HG03175 (cell line): ENCODE measurements at regions not wholly inside any gene's neighbourhood (a gene's known extent, or its start where the extent isn't known, plus 50 kb on each side); places are given as distances from the start of the nearest gene placed in this dataset.
"Not testable (repeated sequence)": the region's sequence is repeated elsewhere in the genome, so short reads cannot be mapped to it uniquely, and the experiment has no call there.

Source experiments
- ATAC-seq: cut with Tn5 transposase; IDR thresholded peaks from one replicate; pipeline ENCODE4 v1.9.1; 2021; ENCODE audit warnings: mild to moderate bottlenecking, moderate library complexity; ENCODE audit not compliant: unreplicated experiment

DNA sequence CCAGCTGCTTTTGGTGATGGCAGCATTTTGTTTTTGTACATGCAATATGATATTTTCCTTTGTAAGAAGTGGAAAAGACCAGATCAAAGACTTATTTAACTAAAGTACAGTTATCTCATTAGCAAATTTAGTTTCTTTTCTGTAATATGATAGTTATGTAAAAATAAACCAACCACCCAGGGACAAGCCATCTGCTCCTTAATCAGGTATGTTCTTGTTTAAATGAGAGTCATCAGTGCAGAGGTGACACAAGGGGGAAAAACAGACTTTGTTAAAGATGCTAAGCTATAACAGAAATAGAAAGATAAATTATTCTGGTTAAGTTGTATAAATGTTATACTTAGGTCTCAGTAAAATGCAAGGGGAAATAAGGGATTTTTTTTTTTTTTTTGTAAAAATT lies 805.7 kb upstream of the SEMA6A start:
- no peak for ATAC-seq

DNA sequence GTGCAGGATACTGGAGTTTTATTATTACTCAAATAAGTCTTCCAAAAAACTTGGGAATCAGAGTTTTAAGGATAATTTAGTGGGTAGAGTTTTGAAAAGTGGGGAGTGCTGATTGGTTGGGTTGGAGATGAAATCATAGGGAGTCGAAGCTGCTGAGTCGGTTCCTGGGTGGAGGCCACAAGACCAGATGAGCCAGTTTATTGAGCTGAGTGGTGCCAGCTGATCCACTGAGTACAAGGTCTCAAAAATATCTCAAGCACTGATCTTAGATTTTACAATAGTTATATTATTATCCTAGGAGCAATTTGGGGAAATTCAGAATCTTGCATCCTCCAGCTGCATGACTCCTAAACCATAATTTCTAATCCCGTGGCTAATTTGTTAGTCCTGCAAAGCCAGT lies 804.9 kb upstream of the SEMA6A start:
- no peak for ATAC-seq

DNA sequence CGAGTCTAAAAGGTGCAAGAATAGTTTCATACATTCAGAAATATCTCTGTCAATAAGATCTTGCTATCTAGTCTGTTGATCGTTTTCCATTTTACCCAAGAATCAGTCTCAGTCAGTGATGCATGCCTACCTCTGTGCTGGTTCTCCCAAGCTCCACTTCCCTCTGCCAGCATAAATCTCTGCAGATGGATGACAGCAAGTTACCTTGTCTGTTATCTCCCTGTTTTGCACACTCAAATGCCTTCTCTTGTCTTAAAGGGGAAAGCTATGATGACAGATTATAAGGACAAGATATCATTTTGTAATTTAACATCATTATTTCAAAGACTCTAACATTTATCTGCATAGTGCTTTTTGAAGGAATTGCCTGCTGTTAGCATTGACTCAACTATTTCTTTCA lies 802.1 kb upstream of the SEMA6A start:
- no peak for ATAC-seq

DNA sequence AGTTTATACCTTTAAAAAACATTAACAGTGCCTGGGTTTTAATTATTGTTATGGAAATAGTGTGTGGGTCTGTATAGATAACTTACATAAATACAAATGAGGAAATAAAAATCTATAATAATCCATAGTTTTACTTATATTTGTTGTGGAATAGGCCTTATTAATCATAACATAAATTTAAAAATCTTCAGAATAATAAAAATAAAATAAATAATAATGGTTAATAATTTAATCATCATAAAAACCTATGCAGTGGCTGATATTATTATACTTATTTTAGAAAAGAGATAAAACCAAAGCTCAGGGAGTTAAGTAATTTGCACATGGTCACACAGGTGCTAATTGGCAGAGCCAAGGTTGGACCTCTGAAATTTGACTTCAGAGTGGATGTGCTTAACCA lies 785.3 kb upstream of the SEMA6A start:
- no peak for ATAC-seq

DNA sequence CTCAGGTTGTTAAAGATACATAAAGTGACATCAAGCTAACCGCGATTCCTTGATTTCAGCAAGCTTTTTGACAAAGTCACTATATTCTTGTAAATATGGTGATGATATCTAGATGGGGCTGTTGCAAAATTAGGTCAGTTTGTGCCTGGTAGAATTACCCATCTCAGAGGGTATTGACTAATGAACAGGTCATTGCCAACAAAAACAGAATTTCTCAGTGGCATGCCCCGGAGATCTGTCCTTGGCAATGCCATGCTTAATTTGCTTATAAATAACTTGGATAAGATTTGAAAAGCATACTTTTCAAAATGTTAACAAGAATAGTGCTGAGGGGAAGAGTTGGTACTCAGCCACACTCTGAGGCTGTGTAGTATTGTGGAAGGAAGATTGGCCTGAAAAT lies 783.3 kb upstream of the SEMA6A start:
- ATAC-seq, result no peak

DNA sequence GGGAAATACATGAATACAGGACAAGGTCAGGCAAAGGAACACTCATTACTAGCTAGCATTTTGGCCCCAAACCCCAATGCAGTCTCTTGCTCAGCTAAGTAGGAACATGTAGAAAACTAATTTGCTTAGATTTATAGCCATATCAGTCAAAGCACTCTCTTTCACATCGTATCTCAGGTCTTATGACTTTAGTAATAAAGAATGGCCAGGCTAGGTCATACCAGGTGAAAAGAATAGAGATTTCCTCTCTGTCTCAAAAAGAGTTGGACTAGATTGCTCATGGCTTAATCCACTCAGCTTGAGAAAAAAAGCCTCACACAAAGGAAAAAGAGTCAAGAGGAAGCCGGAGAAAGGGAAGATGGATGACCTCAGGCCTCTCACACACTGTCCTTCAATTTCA lies 772.7 kb upstream of the SEMA6A start:
- ATAC-seq, result no peak

DNA sequence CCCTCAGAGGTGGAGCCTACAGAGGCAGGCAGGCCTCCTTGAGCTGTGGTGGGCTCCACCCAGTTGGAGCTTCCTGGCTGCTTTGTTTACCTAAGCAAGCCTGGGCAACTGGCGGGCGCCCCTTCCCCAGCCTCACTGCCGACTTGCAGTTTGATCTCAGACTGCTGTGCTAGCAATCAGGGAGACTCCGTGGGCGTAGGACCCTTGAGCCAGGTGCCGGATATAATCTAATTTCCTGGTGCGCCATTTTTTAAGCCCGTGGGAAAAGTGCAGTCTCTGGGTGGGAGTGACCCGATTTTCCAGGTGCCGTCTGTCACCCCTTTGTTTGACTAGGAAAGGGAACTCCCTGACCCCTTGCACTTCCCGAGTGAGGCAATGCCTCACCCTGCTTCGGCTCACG lies 769.1 kb upstream of the SEMA6A start:
- ATAC-seq, result not testable (repeated sequence)

DNA sequence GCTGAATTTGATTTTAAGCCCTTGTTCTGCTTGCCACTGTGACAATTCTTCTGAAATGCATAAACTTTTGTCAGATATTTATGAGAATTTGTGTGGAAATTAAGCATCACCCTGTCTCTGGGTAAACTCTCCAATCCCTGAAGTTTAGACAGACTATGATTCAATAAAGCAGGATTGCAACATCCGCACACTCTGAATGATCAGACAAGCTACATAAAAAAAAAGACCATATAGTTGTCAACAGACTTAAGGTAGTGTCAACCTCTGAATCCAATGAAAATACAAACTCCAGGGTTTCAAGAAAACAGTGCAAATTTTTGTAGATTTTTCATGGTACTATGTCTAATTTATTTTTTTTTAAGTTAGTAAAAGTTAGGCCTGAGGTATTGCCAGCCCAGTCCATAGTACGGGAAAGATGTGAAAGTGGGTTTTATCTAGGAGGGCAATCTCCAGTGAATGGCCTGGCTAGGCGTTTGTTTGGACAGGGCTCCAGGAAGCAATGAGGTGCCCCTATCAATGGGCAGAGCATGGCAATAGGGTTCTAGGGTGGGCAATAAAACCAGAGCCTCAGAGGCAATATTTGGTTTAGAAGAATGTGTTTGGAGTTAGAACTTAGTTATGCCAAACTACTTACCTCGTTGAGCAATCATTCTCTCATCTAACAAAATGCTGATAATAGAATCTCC lies 762.6 kb upstream of the SEMA6A start:
- no peak for ATAC-seq

DNA sequence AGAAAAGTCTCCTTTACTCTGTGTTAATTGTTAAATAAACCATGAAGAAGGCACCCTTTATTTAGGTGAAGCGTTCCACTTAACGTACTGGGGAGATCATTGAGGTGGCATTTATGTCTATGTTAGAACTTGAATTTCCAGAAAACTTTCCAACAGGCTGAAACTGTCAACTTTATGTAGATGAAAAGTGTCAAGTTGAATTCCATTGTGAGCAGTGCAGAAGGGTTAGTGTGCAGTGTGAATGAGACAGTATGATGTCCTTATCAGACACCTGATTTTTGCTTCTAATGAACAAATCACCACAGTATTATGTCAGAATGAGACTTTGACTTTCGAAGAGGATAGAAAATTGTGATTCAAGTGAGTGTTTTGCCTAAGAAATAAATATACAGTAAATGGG lies 761.6 kb upstream of the SEMA6A start:
- ATAC-seq, result no peak

DNA sequence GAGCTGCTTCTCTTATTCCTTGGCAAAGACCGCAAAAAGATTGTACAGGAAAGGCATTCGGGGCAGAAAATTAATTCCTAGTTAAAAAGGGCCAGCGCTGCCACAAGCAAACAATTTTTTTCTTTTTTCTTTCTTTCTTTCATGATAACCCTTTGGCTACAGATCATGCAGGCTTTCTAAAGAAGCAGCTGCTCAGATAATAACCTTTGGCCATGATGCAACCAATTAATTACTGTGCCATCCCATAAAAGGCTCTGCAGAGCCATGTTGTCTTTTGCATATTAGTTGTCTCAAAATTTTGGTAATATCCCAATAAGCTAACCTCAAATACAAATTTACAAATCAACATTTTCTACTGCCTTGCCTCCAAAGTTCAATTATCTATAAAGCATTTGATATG lies 758.4 kb upstream of the SEMA6A start:
- ATAC-seq, result no peak

DNA sequence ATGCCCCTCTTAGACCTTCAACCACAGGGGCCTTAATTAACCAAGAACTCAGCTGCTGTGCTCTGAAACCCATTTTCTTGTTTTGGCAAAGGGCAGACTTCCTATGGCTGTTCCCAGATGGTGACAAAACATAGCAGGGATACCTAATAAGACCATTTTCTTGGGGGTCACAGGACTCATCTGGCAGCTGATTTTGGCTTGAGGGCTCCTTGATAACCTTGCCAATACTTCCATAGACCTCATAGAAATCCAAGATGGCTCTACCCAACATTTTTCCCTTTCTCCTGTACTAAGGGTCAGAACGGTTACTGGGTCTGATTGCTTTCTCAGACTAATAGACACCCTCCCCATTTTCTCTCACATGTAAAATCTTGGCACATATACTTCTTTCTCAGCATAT lies 757.7 kb upstream of the SEMA6A start:
- no peak for ATAC-seq

DNA sequence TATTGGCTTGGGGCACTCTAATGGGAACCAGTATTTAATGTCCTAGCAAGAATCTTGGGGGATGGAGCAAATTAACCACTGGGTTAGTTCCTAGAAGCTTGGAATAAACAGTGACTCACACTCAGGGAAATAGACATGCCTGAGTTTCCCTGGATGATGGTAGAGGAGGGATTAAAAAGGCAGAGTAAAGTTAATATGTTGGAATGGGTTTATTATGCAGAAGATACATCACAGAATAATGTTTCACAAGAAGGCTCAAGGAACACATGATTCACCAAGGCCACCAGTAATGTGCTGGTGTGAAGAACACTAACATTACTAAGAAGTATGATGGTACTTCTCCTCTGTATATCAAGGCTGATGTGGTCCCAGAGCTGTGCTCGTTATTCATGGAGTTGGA lies 752.9 kb upstream of the SEMA6A start:
- ATAC-seq, result no peak

DNA sequence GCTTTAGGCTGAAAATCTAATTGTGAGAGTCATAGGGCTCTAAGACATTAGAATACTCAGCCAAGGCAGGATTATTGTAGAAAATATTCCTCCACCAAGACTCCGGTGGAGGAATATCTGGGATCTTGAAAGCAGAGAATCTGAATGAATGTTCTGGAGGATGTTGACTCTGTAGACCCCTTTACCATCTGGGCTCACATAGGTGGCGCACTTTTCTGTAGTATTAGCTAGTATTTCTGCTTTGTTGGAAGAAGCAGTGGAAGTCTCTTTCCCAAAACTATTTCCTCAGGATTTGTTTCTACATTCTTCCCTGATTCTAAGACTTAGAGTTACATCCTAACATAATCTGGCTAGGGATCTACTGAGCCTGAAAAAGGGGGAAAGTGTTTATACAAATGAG lies 752.4 kb upstream of the SEMA6A start:
- no peak for ATAC-seq

DNA sequence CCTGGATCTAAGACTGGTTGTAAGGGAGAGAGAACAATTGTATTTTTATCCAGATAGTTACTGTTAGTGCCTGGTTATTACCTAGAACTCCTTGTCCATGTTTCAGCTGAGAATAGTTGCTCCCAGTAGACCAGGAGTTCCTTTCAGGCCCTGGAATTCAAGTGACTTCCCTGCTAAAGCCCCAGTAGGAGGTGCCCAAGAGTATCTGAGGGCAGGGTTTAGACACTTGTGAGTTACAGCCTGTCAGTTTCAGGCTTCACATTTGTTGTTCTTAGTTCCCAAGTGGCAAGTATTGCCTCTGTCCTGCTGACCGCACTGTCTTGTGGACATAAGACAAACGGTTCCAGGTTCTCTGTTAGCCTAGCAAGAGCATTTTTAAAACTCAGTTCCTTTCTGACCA lies 743.9 kb upstream of the SEMA6A start:
- no peak for ATAC-seq

DNA sequence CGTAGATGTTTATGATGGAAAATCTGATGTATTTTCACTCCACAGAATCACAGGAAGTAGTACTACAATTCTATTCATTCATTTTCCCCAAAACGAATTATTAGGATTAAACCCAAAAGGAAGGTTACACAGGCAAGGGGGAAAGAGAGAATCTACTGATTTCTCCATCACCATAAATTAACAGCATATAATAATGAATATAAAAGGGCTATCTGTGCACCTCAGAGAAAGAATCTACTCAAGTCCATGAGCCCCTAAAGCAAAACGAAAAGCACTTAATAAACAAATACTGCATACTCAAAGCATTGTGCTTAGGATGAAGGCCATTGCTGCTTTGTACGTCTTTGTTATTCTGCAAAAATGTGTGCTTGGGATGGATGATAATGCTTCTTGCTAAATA lies 740.5 kb upstream of the SEMA6A start:
- no peak for ATAC-seq

DNA sequence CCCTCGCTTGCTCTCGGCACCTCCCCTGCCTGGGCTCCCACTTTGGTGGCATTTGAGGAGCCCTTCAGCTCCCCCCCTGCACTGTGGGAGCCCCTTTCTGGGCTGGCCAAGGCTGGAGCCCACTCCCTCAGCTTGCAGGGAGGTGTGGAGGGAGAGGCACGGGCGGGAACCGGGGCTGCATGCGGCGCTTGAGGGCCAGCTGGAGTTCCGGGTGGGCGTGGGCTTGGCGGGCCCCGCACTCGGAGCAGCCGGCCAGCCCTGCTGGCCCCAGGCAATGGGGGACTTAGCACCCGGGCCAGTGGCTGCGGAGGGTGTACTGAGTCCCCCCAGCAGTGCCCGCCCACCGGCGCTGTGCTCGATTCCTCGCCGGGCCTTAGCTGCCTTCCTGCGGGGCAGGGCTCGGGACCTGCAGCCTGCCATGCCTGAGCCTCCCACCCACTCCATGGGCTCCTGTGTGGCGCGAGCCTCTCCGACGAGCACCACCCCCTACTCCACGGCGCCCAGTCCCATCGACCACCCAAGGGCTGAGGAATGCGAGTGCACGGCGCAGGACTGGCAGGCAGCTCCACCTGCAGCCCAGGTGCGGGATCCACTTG lies 730.0 kb upstream of the SEMA6A start:
- ATAC-seq, result not testable (repeated sequence)

DNA sequence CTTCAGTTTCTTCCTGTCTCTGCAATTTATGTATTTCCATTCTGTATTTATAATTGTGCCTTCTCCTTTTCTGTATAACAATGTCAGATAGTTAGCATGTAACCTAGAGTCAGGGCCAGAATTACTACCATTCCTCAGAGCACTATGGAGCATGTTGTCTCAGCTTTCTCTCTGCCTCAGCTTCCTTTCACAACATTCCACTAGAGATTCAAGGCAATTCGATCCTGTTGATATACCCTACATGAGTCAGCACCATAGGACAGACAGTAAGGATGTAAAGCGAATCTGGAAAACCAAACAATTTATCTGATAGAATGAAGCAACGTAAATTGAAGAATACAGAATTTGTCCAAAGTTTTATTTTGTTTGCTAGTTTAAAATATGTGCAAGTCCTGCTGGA lies 728.3 kb upstream of the SEMA6A start:
- ATAC-seq, result no peak

DNA sequence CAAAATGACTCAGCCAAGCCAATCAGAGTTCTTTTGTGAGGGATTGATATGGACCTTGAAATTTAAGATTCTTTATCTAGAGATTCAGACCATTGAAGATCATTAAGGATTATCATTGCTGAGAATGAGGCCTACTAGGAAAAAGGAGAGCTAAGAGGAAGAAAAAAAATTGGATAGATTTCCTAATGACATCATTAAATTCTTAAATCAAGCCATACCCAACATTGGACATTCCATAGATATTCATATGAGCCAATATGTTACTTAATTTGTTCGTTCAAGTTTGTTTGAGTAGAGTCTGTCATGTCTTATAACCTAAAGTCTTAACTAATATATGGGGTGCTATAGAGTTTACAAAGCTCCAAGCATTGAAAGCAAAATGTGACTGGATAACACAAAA lies 727.9 kb upstream of the SEMA6A start:
- ATAC-seq, result no peak

DNA sequence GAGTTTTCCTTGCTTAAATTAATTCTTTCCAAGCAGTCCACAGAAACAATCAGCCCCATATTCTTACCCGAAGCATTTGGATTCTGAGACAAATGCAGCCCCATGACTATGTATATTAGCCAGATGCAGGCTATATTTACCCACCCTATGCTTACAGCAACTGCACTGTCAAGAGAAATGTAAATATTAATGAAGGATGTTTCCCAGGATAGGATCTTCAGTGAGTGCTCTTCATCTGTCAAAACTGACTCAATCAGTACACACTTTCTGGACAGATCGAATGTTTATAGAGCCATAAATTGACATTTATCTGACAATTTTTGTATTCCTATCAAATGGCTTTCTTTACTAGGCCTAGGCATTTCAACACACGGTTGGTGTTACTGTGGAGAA lies 725.3 kb upstream of the SEMA6A start:
- ATAC-seq, result no peak

DNA sequence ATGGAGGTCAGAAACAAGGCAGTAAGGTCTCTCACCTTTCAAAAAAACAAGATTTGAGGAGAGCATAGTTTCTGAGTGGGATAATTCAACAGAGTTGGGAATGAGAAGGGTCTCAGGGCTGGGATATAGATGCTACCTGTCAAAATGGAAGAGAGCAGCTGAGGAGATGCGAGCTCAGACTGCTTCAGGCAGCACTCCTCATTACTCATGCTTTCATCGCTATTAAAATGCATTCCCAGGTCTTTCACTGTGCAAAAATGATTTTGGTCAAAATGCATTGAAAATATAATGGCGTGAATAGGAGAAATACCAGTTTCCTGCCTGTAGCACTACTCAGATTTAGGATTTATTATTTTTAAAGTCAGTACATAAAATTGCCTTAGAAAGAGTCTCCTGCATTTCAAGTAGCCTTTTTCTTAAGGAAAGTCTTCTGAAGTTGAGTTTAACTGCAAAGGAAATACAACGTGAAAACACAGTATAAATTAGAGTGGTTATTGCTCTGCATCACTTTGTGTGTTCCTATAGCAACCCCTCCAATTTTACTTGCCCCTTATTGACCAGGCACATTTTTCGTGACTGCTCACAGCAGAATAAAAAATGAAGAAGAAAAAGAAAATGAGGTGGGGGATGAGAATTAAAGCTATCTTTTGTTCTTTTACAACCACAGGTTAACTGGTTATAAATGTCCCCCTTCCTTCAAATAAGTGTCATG lies 724.8 kb upstream of the SEMA6A start:
- no peak for ATAC-seq

DNA sequence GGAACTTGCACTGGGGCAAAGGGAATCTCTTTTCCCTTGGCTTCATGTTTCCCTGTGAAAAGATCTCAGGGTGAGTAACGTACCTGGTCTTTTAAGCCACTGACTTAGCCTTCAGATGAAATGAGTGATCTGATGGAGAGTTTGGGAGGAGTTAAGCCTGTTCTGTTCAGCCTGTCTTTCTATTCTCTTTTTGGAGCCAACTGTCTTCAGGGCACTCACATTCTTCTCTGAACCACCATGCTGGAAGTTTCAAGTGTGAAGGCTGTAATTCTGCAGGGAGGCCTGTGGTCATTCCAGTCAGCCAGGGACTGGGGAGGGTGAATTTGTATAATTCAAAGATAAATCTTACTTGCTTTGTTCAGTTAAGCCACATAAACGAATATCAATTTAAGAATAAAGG lies 722.2 kb upstream of the SEMA6A start:
- no peak for ATAC-seq

DNA sequence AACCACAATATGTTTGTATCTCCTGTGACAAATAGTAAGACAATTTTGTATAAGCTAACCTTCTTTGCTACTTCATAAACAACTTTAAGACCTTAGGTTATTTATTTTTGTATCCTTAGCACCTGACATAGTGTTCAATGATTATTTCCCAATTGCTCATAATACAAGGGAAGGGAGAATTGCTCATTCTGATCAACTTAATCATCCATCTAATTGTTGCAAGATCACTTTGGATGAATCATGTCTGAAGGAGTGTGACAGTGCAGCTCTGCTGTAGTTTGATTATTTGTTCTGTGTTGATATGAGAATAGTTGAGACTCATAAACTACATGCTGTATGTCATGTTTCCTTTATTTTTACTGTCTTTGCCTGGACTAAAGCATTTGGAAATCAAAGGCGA lies 721.3 kb upstream of the SEMA6A start:
- ATAC-seq, result no peak

DNA sequence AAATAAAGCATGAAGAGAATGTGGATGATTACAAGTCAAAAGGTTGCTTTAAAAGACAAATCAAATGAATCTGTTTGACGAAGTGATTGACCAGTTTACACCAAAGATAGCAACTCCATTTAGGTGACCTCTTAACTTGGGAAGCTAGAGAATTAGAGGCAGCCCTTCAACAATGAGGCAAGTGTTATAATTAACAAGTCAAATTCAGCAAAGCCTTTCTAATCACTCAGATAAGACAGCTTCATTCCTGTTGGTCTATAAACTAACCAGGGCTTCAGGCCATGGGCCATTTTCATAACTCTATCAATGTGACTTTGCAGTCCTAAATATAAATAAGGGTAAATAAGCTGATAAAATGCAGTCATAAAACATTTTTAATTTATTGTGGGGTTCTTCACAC lies 712.2 kb upstream of the SEMA6A start:
- no peak for ATAC-seq
